Activated CD4-positive, alpha-beta T cell treated with anti-CD3 and anti-CD28 coated beads for 48 hours (primary cell): ENCODE measurements at regions not wholly inside any gene's neighbourhood (a gene's known extent, or its start where the extent isn't known, plus 50 kb on each side); places are given as distances from the start of the nearest gene placed in this dataset.
"Not testable (repeated sequence)": the region's sequence is repeated elsewhere in the genome, so short reads cannot be mapped to it uniquely, and the experiment has no call there.

Experiments used
- DNase-seq: peaks from one replicate; pipeline ENCODE4 v3.0.0-alpha.2; 2020

DNA sequence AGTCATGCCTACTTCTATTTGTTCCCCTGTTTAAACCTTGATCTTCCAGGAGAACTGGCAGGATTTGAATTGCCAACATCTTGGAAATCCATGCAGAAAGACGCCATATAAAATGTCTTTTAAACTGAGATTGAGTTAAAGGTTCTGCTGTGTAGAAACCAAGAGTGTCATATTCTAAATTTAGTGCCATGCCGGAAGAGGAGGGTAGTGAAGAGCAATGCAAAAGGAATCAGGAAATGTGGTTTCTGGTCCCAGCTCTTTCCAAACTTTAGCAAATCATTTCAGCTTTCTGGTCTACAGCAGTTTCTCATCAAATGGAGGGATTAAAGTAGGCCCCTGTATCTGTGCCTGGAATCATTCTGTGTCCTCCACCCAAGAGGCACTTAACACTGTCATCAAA, 85.7 kb downstream of the BTG1 start:
- no peak for DNase-seq

DNA sequence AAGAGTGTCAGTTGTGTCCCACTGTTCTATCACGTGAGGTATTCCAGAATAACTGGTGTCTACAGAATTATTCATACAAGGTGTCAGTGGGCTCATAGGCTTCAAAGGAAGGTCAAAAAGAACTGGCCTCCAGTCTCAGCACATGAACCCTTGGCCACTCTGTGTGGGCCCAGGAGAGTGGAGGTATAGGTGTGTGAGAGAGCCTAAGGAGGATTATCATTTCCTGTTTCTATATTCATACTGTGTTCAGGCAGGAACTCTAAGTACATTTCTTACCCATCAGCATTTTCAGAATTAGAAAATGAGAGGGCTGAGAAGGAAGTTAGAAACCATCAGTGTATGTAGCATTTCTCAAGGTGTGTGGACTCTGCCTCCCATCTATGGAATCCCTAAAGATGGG, 87.0 kb downstream of the BTG1 start:
- no peak for DNase-seq

DNA sequence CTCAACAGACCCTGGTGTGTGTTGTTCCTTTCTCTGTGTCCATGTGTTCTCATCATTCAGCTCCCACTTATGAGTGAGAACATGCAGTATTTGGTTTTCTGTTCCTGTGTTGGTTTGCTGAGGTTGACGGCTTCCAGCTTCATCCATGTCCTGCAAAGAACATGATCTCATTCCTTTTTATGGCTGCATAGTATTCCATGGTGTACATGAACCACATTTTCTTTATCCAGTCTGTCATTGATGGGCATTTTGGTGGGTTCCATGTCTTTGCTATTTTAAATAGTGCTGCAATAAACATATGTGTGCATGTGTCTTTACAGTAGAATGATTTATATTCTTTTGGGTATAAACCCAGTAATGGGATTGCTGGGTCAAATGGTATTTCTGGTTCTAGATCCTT, 88.9 kb downstream of the BTG1 start:
- not testable (repeated sequence) for DNase-seq

DNA sequence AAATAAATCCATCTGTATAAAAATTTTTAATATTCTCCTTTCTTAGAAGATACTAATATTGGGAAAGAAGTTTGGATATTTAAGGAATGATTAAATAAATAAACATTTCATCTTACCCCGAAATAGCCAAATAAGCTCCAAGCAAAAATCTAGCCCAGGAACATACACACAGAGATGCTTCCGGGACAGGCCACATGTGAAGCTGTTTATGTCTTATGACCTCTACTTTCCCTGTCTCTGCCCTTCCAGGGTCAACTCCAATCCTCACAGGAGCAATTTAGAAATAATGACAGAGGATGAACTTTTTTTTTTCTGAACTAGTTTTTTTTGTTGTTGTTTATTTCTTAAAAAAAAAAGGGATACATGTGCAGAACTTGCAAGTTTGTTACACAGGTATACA, 89.4 kb downstream of the BTG1 start:
- DNase-seq = no peak

DNA sequence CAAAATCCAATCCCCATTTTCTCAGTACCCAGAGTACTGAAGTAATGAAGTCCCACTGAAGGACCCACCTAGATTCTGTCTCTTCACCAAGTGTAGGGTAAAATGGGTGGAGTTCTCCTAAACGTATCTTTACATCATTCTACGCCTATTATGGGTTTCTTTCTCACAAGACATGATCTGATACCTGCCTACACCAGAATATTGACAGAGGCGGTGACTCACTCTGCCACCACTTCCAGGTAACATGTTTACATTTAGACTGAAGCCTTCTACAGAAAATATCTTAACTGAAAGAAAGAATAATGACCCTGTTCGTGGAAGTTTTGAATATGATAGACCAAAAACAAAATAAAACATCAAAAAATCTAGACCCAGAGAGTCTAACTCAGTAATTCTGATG, 89.8 kb downstream of the BTG1 start:
- DNase-seq = peak; percentile 68

DNA sequence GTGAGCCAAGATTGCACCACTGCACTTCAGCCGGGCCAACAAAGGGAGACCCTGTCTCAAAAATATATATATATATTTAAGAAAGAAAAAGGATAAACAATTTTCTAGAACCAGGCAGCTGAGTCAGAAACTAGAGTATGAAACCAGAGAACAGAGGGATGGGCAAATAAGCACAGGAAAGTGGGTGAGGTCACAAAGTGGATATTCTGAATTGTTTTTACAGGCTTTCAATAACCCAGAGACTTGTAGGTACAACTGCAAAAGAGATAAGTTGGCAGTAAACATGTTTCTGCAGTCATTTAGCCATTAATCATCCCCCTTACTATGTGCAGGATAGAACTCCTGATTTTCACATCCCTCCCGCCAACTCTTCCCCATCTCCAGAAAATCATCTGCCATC, 94.2 kb downstream of the BTG1 start:
- DNase-seq = no peak

DNA sequence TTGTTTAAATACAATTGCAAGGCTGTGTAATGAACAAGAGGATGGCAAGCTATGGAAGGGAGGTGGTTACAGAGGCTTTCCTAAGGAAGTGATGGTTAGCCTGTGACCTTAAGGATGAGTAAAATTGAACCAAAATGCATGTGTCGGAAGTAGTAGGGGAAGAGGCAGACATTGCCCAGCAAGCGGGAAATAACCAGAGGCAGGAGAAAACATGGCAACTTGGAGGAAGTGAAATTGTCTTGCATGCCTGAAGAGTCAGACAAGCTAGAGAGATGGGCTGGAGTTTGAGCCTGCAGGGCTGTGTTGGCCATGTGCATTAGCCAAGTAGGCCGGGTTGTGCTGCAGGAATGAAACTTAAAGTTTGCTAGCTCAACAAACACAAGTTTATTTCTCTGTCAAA, 96.2 kb downstream of the BTG1 start:
- no peak for DNase-seq

DNA sequence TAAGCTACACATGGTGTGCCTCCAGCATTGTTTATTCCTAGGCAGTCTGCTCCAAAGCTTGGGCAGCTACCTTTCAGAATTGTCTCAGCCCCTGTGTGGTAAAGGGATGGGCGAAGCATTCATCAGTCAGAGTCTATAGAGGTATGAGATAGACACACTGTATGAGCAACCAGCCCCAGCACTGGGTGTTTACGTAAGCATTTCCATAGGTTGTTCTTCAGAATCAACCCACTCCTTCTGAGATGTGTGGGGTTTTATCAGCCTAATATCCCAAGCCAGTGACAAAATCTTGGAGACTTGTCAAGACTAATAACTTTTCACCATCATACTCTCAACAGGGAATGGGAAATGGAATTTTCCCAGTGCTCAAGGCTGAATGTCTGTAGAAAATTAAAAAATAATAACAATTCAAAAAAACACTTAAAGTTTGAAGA, 98.2 kb downstream of the BTG1 start:
- peak; percentile 53 for DNase-seq

DNA sequence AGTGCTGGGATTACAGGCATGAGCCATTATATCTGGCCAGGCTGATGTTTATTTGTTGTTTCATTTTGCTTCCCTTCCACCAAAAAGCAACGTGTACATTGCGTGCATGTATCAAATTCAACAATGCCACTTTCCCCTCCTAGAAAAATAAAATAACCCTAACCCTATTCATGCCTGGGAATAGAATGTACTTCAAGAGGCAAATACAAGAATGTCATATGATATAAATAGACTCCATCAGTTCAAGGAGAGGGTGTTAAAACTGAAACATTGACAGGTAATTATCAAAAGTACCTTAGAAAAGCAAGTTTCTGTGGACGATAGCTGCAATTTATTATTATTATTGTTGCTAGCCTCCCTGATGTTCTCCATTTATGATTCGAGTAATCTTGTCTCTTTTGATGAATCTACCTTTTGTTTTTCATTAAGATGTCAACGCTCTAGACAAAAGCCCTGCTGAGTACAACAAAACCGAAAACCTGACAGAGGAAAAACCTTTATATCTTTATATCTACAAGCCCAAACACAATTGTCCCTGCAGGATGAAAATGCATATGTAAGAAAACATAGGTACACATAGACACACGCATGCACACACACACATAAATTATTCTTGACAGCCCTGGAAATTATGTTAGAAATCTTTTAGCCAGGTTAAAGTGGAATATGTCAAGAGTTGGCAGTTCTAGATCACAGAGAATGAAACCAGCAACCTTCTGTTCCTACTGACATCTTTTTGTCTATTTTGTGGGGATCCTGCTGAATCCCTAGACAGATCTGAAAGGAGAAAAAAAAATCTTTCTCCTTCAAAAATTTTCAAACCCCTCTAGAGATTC, 98.9 kb downstream of the BTG1 start:
- no peak for DNase-seq

DNA sequence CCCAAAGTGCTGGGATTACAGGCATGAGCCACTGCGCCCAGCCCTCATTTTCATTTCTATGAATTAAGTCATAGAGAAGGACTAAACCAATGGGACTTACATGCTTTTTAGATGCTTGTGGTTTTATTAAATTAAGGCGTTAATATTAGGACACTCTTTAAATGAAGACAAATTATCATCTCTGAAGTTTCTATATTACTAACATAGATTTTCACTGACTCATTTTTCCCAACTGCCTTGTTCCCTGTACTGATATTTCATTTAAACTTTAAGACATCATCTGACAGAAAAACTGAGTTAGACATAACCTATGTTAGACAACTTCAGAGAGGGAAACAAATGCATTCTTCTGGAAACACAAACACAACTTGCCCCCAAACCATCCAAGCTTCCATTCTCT, 99.8 kb downstream of the BTG1 start:
- no peak for DNase-seq

DNA sequence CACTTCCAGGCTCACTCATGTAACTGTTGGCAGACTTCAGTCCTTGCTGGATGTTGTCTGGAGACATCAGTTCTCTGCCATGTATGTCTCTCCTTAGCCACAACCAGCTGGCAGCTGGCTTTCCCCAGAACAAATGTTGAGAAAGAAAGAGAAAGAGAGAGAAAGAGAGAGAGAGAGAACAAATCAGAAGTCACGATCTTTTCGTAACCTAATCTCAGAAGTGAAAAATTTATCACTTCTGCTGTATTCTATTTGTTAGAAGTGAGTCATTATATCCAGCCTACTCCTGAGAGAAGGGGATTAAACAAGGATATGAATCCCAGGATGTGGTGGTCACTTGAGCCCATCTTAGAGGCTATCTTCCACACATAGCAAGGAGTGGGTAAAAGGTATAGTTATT, 101.2 kb downstream of the BTG1 start:
- DNase-seq = peak; percentile 17

DNA sequence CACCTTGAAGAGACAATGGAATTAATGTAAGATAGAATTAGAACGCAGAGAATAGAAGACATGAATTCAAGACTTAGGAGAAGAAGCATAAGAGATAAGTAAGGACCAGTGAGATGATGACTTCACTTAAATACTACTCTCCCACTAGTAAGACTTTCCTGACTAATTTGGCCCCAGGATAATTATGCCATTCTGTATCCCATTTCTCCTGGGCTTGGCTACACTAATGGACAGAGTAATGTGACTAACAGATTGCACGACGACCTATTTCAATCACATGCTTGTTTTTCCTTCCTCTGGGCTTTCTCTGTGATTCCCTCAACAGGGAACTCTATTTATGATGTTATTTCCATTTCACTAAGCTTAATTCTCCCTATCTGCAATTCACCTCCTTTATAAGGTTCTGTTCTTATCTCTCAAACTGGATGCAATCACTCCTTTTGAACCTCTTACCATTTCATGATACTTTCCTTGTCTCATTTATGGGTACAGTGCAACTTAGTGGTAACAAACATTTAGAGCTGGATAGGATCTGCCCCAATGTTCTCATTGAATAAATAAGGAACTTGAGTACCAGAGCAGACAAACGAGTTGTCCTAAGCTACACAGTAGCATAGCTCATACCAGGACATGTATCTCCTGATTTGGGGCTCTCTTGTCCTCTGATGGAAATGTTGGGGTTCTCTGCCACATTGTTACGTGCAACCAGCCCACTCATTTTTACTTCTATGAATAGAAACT, 102.7 kb downstream of the BTG1 start:
- DNase-seq = no peak

DNA sequence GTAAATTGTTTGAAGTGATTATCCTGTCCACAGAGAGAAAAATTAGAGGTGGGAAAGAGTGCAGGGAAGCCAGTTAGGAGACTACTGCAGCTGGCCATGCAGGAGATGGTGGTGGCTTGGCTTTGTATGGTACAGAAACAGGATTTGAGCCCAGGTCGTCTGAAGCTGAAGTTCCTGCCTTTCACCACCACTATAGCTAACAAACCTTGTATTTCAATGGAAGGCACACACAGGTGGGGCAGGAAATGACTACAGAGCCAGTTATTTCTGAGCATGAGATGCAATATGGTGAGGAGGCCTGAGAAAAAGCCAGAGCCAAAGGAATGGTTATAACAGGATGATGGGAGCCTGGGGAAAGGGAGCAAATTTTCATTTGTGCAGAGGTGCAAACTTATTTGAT, 103.9 kb downstream of the BTG1 start:
- DNase-seq = peak; percentile 21

DNA sequence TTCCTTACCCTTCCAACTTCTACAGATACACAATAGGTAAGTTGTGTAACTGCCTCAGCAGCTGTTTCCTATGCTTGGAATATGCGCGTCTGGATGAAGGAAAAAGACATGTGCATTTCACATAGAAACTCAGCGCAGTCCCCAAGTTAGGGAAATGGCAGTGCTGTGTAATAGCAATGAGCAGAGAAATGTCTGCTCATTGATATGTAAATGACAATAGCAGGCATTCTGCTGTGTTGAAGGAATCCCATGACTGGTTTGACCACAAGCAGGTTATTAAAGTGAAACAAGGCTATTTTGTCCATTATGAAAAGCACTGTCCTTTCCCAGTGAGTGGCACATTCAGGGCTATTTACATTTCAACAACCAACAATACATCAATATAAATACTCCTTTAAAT, 106.6 kb downstream of the BTG1 start:
- no peak for DNase-seq

DNA sequence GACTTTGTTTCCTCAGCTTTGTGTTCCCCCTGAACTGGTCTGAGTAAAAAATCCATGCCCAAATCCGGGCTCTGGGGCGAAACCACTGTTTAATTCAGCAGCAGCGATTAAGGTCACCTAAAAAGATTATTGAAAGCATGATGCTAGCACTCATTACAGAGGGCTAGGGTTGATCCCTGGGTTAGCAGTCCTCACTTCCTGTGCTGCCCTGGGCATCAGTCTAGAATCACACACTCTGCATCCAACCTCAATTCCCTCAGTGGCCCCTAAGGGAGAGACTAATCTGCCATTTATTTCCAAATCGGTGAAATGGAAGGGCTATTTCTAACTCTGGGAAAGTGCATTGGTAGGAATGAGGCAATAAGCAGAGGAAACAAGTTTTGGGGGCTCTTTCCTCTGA, 107.2 kb downstream of the BTG1 start:
- no peak for DNase-seq

DNA sequence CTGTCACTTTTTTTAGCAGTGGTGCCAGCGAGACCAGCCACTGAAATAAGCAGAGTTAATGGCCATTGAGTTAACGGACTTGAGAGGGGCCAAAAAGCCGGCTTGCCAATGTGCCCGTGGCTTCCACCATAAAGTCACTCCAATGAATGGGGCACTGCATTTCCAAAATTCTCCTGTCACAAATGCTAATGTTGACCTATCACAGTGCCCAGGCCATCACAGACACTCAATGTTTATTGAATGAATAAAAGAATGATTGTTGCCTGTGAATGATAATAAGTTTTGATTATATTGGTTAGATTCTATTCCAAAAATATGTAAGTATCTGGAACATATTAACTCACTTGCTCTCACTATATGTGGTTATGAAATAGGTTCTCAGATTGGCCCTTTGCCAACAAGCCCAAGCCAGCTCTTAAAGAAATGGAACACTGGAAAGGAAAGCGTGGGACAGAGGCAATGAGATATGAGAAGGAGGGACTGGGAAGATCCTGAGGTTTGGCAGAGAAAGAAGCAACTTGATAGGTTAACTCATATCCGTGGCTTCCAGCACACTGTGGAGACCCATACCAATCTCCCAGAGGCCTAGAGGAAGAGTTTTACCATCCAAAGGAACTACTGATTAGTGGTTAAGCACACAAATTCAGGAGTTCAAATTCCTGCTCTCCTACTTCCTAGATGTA, 108.7 kb downstream of the BTG1 start:
- no peak for DNase-seq

DNA sequence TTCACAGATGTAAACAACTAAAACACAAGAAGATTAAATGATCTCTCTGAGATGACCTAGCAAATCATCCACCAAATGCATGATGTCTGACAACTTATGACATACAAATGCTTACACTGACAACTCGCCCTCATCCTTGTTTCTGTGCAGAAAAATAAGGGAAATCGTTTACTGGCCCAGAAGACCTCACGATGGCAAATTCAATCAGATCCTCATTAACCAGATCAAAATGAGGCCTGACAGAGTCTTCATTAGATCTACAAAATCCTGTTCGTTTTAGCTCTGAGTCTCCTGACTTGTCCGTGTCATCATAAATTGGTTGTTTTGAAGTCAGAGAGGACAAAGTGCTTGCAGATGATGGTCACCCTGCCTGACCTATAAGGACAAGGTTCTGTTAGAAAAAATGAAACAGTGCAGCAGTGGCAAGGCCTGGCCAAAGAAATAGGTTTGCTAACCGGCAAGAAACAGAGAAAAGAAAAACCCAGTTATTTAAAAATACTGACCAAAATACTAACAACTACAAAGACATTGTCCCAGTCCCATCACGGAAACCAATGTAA, 109.5 kb downstream of the BTG1 start:
- DNase-seq = no peak

DNA sequence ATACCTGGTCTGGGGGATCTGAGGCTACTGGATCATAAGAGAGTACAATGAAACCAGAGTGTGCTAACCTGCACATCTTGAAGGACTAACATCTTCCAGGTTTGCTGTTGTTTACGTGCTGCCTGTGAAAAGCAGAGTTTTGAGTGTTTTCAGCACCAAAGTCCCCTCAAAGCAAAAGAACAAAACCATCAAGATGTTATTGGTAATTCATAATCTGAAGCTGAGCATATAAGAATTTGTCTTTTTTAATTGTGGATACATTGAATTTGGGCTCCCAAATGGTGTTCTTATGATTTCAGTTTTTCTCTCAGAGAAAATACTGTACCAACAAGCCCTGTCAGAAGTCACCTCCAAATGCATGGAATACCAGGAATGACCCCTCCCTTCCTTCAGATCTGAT, 110.2 kb downstream of the BTG1 start:
- no peak for DNase-seq

DNA sequence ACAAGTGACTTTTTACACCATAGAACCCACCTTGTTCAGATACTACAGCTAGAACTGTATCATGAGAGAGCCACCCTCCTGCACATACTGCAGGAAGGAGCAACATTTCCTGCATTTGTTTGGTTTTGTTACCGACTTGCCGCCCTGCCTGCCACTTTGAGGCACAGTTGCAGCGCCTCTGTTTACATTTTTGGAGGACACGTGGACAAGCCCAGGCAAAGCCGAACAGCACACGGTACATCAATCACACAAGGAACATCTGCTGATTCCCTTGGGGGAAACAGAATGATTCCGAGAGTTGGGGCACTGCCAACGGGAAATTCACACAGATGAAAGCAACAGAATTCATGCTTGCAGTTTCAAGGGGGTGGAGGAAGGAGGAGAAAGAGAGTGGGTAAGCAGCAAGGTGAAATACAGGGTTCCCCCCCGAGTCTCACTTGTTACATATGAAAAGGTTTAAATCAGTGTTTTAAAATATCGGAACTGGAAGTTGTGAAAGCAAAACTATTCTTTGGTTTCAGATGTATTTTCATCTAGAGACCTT, 110.7 kb downstream of the BTG1 start:
- DNase-seq = peak; percentile 40

DNA sequence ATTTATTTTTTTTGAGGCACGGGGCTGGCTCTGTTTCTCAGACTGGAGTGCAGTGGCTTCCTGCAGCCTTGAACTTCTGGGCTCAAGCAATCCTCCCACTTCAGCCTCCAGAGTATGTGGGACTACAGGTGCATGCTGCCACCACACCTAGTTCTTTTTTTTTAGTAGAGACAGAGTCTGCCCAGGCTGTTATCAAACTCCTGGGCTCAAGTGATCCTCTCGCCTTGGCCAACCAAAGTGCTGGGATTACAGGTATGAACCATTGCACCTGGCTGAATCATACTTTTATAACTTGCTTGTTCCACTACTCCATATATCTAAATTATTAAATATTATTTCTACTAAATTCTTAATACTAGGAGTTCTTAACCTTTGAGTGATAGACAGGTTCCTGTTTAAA, 111.6 kb downstream of the BTG1 start:
- no peak for DNase-seq

DNA sequence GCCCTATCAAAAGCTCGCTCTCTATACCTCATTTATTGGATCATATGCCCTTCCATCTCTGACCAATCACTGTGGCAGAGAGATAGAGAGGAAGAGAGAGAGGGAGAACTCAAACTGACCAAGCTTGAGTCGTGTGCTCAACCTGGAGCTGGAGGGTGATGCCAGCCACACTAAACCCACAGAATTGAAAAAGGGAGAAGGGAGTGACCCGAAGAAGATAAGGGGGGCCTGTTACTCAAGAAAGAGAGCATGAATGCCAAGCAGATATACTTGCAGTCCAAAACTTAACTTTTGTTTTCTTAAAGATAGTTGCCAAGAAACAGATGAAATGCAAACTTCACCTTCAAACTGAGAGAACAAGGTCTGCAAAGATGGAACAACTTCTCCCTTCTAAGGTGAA, 112.7 kb downstream of the BTG1 start:
- DNase-seq = no peak

DNA sequence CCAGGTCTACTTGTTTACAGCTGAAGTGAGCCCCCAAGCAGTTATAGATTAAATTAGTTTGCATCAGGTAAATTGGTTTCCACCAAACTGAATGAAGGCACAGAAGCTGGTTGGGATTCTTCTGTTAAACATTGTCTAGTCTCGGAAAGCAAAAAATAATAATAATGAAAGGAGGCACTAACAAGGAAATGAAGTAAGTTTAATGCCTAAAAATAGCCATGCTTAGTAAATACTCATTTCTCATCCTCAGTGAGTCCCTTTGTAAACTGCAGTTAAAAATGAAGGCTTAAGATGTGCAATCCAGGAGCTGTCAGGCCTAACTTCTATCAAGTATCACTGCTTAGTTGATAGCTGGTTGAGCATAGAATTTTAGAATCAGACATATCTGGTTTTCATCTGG, 113.5 kb downstream of the BTG1 start:
- DNase-seq = no peak

DNA sequence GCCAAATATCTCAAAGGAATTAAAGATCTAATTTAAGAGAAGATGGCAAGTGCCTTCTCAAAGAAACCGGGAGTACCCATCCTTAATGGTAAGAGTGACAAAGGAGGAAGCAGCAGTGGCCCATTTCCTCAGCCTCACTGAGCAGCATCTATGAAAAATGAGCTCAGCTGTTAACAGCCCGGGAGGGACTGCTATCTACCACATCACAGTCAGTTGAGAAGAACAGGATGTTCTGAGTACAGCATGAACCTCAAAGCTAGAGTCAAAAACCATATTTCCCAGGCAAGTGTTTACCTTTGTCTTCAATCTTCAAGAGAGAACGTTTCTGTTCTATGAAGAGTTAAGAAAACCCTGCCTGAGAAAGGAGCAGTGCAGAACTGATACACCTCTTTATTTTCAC, 115.0 kb downstream of the BTG1 start:
- peak; percentile 47 for DNase-seq
